ENCODE measurements at regions not wholly inside any gene's neighbourhood (a gene's known extent, or its start where the extent isn't known, plus 50 kb on each side); places are given as distances from the start of the nearest gene placed in this dataset.

- no peak for DNase-seq
Measured at GRCh38 chr11:115047631-115048030, 369.3 kb downstream of the NXPE2 start.

GRCh38 chr11:115049796-115050195, 371.5 kb downstream of the NXPE2 start:
- no peak for DNase-seq

GRCh38 chr11:115050756-115051155, 372.4 kb downstream of the NXPE2 start:
- no peak for DNase-seq

GRCh38 chr11:115051938-115052590, 373.7 kb downstream of the NXPE2 start:
- no peak for DNase-seq

GRCh38 chr11:115052601-115053000, 374.3 kb downstream of the NXPE2 start:
- no peak for DNase-seq

GRCh38 chr11:115054570-115055538, 376.5 kb downstream of the NXPE2 start:
- DNase-seq: no peak

- no peak for DNase-seq
Measured at GRCh38 chr11:115056514-115056913, 378.2 kb downstream of the NXPE2 start.

GRCh38 chr11:115060840-115061239, 382.5 kb downstream of the NXPE2 start:
- DNase-seq: no peak

GRCh38 chr11:115065314-115065713, 387.0 kb downstream of the NXPE2 start:
- DNase-seq: no peak

- DNase-seq: no peak
Measured at GRCh38 chr11:115065830-115066664, 387.7 kb downstream of the NXPE2 start.

GRCh38 chr11:115067471-115067870, 389.1 kb downstream of the NXPE2 start:
- no peak for DNase-seq

GRCh38 chr11:115067900-115068530, 389.7 kb downstream of the NXPE2 start:
- no peak for DNase-seq

- no peak for DNase-seq
Measured at GRCh38 chr11:115069599-115069998, 391.3 kb downstream of the NXPE2 start.

GRCh38 chr11:115075356-115075755, 397.0 kb downstream of the NXPE2 start:
- DNase-seq: no peak

- DNase-seq: no peak
Measured at GRCh38 chr11:115077740-115078139, 399.4 kb downstream of the NXPE2 start.

GRCh38 chr11:115078461-115079438, 400.4 kb downstream of the NXPE2 start:
- no peak for DNase-seq

GRCh38 chr11:115080923-115081680, 402.8 kb downstream of the NXPE2 start:
- DNase-seq: no peak

- no peak for DNase-seq
Measured at GRCh38 chr11:115081972-115082371, 403.6 kb downstream of the NXPE2 start.

- DNase-seq: no peak
Measured at GRCh38 chr11:115083144-115083806, 404.9 kb downstream of the NXPE2 start.

- DNase-seq: no peak
Measured at GRCh38 chr11:115084231-115084630, 405.9 kb downstream of the NXPE2 start.

All from hematopoietic multipotent progenitor cell treated with erythropoietin and hydrocortisone succinate and interleukin-3 and kit ligand, for 6 days (in vitro differentiated cells).